WERI-Rb-1 (cell line): ENCODE measurements at regions not wholly inside any gene's neighbourhood (a gene's known extent, or its start where the extent isn't known, plus 50 kb on each side); places are given as distances from the start of the nearest gene placed in this dataset.

Experiments
- DNase-seq: peaks from one replicate; pipeline ENCODE4 v3.0.0-alpha.2; 2020
- H3K27ac ChIP-seq: fragments of 250-450 bp; sonication (Bioruptor Pico); 2 replicates; pipeline ENCODE4 v1.5.1; 2020; ENCODE audit warnings: mild to moderate bottlenecking, moderate library complexity
- H3K27me3 ChIP-seq: fragments of 250-450 bp; sonication (Bioruptor Pico); 2 replicates; pipeline ENCODE4 v1.5.1; 2021; ENCODE audit warnings: mild to moderate bottlenecking, low read depth, moderate library complexity; ENCODE audit not compliant: insufficient read depth, severe bottlenecking
- H3K36me3 ChIP-seq: fragments of 250-450 bp; sonication (Bioruptor Pico); 2 replicates; pipeline ENCODE4 v1.5.1; 2020; ENCODE audit warnings: mild to moderate bottlenecking, moderate library complexity
- H3K4me3 ChIP-seq: 2 replicates; pipeline ENCODE4 v1.5.1; 2011; ENCODE audit warnings: low read depth, mild to moderate bottlenecking, control low read depth, low read length
- H3K9me3 ChIP-seq: fragments of 250-450 bp; sonication (Bioruptor Pico); 2 replicates; pipeline ENCODE4 v1.5.1; 2021; ENCODE audit warnings: mild to moderate bottlenecking, moderate library complexity; ENCODE audit not compliant: severe bottlenecking
- CTCF ChIP-seq: IDR thresholded peaks from 2 replicates; pipeline ENCODE4 v1.5.1; 2011; ENCODE audit warnings: low read depth, mild to moderate bottlenecking, control low read depth, inconsistent platforms, low read length

GRCh38 chr13:87893186-87893585 lies 222.0 kb downstream of the SLITRK5 start:
- no peak for DNase-seq
- Histone ChIP-seq H3K27me3 (no peaks in the 10 kb centered on the region), H3K9me3 (no peaks in the 10 kb centered on the region), H3K27ac (no peak overlapping the region), H3K4me3 (no peak overlapping the region), H3K36me3 (no peaks in the 10 kb centered on the region)
- no peak for TF ChIP-seq CTCF

GRCh38 chr13:87894059-87894458 lies 222.9 kb downstream of the SLITRK5 start:
- no peak for TF ChIP-seq CTCF
- H3K27me3 ChIP-seq = no peaks in the 10 kb centered on the region
- H3K4me3 ChIP-seq = no peak overlapping the region
- no peaks in the 10 kb centered on the region for H3K9me3 ChIP-seq
- no peak for DNase-seq
- no peaks in the 10 kb centered on the region for H3K36me3 ChIP-seq
- no peak overlapping the region for H3K27ac ChIP-seq

- H3K36me3 ChIP-seq = no peaks in the 10 kb centered on the region
- no peak overlapping the region for H3K27ac ChIP-seq
Observed at GRCh38 chr13:87903553-87903952, 232.4 kb downstream of the SLITRK5 start.

GRCh38 chr13:87906411-87906810 lies 235.2 kb downstream of the SLITRK5 start:
- DNase-seq = no peak
- no peak for TF ChIP-seq CTCF
- Histone ChIP-seq H3K4me3 (no peak overlapping the region), H3K9me3 (no peaks in the 10 kb centered on the region), H3K27ac (no peak overlapping the region), H3K27me3 (no peaks in the 10 kb centered on the region), H3K36me3 (no peaks in the 10 kb centered on the region)

More at GRCh38 chr13:87903553-87903952, 232.4 kb downstream of the SLITRK5 start:
- Histone ChIP-seq H3K27me3 (no peaks in the 10 kb centered on the region), H3K9me3 (peaks cover 4% of the 10 kb centered on the region), H3K4me3 (no peak overlapping the region)
- TF ChIP-seq CTCF = no peak
- DNase-seq = no peak

GRCh38 chr13:87907202-87907601 lies 236.0 kb downstream of the SLITRK5 start:
- Histone ChIP-seq H3K4me3 (no peak overlapping the region), H3K27me3 (no peaks in the 10 kb centered on the region), H3K27ac (no peak overlapping the region), H3K36me3 (no peaks in the 10 kb centered on the region), H3K9me3 (no peaks in the 10 kb centered on the region)
- DNase-seq = no peak
- TF ChIP-seq CTCF = no peak

- no peaks in the 10 kb centered on the region for H3K27me3 ChIP-seq
- H3K36me3 ChIP-seq = no peaks in the 10 kb centered on the region
- H3K4me3 ChIP-seq = no peak overlapping the region
- no peak for DNase-seq
- H3K9me3 ChIP-seq = no peaks in the 10 kb centered on the region
- H3K27ac ChIP-seq = no peak overlapping the region
- no peak for TF ChIP-seq CTCF
Observed at GRCh38 chr13:87919956-87920355, 248.8 kb downstream of the SLITRK5 start.
